Limb (tissue), 2 donors: ENCODE measurements at regions not wholly inside any gene's neighbourhood (a gene's known extent, or its start where the extent isn't known, plus 50 kb on each side); places are given as distances from the start of the nearest gene placed in this dataset.

Source experiments
- DNase-seq, 2 donors: peaks; one replicate each; pipeline ENCODE4 v3.0.0-alpha.2; 2016; ENCODE audit errors: extremely low spot score in 2 of 2

DNA sequence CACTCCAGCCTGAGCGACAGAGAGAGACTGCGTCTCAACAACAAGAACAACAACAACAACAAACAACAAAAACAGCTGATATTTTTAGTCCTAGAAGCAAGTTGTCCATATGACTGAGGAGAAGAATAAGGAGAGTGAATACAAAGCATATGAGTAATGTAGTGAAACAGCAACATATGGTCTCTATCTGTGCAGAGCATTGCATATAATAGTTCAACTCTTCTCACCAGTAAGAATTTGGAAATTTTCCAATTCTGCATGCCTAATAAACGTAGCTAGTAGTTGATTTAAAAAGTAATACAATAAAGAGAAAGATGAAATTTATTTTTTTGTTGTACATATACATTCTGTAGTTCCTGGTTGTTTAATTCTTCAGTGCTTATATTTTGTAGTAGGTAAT lies 129.7 kb upstream of the FAM83B start:
- DNase-seq: peak in 1 of 2 donors; percentile 55

DNA sequence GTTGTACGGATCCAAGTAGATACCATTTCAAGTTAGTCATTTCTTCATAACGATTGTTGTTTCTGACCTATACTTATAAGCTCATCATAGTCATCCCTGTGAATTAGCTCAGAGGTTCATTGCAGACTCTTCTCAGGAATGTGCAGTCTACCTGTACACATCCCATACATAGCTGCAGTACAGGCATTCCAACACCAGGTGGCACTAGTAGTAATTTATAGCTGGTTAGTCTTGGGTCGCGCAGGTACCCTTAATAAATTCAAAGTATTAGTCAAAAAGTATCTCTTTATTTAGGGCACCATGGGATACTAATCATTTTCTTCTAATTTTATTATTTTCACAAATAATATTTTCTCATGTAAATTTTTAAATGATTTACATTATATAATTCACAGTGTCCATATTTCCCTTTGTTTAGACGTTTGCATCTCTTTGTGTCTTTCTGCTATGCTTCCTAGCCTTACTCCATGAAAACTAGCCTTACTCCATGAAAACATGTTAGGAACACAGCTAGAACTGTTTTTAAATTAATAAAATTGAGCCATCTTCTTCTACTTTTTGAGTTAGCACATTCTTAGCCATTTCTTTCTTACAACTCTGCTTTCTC lies 128.6 kb upstream of the FAM83B start:
- peak in 1 of 2 donors; percentile 62 for DNase-seq

DNA sequence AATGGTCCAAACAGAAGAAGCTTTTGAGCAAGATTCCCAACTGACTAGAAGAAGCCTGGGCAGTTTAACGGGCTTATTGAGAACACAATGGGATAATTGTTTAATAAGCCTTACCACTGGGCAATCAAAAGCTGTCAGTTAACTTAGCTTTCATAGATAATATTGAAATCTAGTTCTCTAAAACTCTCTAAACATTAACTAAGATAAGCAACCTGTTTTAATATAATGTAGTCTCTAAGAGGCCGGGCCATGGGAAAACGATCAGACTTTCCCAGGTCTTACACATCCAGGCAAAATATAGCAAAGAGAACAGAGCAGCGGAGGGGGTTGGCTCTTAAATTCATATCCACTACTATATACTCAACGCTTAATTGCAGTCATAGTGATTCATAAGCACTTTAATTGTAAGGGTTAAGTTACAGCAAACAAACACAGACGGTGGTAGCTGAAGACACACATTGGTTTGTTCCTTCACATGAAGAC lies 128.0 kb upstream of the FAM83B start:
- no peak for DNase-seq

DNA sequence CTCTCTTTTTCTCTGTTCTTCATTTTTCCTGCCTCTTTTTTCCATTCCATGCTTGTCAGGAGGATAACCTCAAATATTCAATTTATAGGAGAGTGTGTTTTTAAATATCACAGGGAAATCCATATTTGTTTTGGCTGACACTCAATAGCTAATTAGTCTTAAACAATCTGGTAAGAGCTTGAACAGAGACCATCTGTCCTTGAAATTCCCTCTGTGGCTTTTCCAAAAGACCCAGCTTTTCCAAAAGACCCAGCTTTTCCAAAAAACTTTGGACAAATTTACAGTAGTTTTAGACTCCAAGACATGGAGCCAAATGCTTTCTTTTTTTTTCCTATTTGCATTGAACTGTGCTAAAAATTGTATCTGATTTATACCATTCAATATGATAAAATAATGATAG lies 127.4 kb upstream of the FAM83B start:
- no peak for DNase-seq

DNA sequence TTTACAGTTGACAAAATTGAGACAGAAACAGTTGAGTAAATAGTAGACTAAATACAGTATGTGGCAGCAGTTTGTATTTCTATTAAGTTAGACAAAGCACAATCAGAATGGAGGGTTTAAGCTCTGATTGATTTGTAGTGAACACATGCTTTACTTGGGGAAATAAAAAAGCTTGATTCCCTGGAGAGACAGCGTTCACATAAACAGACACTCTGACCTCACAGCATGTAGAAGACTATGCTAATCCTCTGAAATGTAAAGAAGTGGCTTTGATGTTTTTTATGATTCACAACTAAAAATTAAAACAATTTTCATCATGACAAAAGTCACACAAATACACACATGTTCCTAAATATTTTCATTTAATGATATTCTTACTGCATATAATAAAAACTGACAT lies 126.9 kb upstream of the FAM83B start:
- no peak for DNase-seq

DNA sequence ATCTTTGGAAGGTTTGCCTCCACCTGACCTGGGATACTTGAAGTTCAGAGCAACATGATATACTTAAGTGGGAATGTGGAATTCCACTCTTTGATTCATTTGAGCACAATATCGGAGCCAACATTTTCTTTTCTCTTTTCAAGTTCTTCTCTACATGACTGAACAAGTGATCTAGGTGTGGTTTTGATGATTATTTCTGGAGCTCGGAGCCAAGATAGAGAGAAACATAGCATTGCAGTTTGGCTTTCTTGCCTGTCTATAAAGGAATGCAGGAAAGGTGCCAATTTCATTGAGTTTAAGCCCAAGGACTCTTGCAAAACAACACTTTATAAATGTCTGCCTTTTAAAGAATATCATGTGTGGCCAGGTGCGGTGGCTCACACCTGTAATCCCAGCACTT lies 124.2 kb upstream of the FAM83B start:
- DNase-seq: no peak

DNA sequence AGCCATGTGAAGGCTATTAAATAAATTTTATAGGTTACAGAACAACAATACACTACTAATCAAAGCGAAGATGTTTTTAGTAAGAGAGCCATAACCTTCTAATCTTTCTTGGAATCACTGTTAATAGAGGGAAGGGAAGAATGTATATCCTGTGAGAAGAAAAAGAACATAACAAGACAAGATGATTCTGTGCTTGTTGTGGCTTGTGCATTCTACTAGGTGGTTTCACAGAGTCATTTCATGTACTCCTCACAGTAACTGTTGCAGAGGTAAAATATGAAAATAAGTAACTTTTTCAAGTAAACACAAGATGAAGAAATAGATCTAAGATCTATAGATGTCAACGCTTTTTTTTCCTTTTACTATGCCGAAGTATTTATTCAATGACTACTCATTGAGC lies 116.9 kb upstream of the FAM83B start:
- DNase-seq: no peak

DNA sequence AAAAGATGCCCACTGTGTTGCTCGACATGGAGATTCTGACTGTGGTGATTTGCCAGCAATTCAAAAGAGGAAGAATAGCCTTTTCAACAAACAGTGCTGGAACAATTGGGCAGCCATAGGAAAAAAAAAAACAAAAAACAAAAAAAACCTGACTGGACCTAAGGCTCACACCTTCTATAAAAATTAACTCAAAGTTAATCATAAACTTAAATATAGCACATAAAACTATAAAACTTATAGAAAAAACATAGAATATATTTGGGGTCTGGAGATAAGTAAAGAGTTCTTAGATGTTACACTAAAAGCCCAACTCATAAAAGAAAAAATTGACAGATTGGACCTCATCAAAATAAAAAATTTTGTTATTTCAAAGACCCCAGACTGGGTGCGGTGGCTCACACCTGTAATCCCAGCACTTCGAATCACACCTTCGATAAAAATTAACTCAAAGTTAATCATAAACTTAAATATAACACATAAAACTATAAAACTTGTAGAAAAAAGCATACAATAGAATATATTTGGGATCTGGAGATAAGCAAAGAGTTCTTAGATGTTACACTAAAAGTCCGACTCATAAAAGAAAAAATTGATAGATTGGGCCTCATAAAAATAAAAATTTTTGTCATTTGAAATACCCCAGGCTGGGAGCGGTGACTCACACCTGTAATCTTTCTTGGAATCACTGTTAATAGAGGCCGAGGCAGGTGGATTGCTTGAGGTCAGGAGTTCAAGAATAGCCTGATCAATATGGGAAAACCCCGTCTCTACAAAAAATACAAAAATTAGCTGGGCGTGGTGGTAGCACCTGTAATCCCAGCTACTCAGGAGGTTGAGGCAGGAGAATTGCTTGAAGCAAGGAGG lies 115.6 kb upstream of the FAM83B start:
- no peak for DNase-seq

DNA sequence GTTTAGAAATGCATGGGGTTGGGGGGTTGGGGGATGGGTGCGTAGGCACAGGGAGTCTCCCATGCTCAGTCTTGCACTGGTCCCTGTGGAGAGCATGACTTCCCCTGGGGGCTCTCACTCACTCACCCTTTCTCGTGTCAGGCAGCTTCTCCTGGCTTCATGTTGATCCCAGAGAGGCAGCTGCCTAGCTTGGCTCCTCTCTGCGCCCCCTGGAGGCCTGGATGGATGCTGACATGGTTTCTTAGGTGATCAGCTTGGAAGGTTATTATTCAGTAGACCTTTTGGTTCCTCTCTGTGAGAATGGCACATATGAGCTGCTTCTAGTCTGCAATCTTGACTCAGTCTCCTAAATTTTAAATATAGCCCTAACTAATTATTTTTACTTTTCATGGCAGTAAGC lies 109.3 kb upstream of the FAM83B start:
- DNase-seq: no peak

DNA sequence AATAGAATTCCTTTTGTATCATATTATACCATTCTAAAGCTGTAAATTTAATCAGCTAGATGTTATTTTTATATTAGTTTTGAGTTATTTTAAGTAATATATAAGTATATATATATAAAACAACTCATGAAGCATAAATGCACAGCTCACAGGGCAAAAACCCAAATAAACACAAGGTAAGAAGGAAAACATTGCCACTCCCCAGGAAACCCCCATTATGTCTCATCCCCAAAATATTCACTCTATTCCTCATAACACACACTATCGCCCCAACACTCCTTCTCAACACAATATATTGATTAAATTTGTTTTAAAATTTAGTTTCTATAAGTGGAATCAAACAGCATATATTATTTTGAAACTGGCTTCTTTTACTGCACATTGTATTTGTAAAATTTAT lies 98.6 kb upstream of the FAM83B start:
- DNase-seq: no peak

DNA sequence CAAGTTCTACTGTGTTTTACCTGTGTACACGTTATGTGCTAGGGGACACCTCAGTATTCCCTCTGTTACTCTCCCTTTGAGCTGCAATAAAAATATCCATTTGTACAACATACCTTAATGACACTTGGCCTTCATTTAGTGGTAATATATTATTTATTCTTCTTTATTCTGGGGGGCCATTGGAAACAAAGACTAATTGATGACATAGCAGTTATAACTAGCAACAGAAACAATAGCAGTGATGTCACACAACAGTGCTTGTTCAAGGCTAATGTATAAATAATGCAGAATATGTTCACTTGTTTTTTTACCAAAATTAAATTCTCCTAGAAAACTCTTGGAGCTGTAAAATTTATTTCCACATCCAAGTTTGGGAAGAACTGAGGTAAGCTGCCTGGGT lies 92.2 kb upstream of the FAM83B start:
- no peak for DNase-seq

DNA sequence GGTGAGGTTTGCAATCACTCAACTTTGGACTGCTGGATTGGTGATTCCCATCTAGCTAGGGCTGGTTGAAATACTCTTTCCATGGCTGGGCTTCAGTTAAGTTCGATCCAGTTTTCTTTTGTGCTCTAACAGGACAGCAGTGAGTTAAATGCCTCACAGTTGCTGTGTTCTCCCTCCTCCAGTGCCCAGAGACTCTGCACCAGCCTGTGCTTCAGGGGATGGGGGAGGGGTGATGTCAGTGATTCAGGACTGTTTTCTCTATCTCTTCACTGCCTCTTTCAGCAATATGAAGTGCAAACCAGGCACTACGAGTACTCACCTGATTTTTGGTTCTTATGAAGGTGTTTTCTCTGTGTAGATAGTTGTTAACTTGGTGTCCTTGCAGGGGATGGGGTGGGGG lies 88.2 kb upstream of the FAM83B start:
- DNase-seq: no peak

DNA sequence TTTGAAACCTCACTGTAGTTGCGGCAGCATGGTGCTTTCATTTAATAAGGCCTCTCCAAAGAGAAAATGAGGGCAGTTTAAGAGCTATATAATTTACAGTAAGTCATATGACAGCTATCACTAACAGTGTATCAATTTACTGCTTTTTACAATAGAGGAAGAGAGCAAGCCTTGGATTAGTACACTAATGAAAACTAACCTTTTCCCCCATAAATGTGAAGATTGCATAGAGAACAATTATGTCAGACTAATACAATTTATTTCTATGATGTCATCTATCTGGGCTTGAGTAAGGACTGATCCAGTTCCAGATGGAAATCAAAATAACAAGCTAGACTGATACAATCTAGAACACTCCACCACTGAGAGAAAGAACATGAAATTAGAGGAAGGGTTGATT lies 78.1 kb upstream of the FAM83B start:
- DNase-seq: no peak

DNA sequence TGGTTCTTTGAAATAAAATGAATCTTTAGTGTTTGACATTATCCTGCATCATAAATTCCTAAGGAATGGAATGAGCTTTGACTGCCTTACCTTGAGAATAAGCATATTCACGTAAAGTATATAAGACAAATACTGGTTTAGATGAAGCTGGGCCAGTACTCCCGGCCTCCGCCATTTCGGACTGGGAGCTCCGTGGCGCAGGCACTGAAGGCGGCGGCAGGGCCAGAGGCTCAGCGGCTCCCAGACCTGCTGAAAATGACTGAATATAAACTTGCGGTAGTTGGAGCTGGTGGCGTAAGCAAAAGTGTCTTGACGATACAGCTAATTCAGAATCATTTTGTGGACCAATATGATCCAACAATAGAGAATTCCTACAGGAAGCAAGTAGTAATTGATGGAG lies 76.2 kb upstream of the FAM83B start:
- no peak for DNase-seq

DNA sequence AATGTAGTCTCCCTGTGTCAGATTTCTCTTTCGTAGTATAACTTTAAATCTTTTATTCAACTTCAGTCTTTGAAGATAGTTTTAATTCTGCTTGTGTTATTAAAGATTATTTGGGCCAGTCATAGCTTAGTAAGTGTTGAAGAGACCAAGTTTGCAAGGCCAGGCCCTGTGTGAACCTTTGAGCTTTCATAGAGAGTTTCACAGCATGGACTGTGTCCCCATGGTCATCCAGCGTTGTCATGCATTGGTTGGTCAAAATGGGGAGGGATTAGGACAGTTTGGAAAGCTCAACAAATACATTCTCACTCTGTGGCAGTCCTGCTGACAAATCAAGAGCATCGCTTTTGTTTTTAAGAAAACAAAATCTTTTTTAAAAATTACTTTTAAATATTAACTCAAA lies 74.6 kb upstream of the FAM83B start:
- no peak for DNase-seq

DNA sequence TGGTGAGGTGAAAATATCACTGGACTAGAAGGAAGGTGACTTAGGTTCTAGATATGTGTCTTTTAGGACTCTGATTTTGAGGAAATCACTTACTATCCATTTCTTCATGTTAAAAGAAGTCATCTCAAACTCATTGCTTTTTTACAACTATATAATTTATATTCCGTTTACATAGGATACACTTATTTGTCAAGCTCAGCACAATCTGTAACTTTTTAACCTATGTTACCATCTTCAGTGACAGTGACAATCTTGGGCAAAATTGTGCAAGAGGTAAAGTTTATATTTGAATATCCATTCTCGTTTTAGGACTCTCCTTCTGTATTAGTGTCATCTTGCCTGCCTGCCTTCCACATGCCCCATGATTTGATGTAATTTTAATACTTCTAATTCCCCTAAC lies 74.0 kb upstream of the FAM83B start:
- no peak for DNase-seq

DNA sequence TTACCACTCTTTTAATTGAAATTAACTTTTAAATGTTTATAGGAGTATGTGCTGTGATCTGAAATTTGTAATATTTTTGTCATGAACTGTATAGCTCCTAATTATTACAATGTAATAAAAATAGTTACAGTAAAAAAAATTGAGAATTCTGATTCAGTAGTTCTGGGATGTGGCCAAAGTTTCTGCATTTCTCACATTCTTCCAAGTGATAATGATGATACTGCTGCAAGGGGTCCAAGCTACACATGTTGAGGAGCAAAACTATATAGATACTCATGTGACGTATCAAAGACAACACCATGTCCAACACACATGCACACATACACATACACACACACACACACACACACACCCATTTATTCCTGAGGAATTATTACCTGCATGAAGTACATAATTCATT lies 71.0 kb upstream of the FAM83B start:
- no peak for DNase-seq

DNA sequence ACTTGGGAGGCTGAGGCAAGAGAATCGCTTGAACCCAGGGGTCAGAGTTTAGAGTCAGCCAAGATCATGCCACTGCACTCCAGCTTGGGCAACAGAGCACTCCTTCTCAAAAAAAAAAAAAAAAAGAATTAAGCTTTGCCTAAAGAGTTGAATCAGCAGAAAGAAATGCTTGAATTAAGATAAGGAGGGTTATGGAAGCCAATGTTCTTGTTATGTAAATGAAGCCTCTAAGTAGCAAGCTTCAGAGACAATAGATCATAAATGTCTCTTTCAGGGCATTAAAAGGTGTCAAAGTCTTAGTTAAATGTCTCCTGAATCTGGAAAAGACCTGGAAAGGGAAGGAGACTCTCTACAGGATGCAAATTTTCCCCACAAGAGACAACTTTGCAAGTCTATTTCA lies 69.7 kb upstream of the FAM83B start:
- DNase-seq: no peak

DNA sequence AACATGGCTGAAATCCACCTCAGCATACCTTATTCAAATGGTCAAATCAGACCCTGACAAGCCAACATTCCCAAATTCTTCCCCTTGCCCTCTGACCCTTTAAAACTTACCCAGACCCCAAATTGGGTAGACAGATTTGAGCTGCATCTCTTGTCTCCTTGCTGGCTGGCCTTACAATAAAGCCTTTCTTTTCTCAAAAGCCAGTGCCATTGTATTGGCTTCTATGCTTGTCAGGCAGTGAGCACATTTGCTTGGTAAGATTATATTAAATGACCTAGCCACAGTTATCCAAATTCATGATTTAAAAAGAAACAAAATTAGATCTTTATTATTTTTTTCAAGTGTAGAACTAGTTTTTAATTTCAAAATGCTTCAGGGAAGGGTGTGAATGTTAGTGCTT lies 67.8 kb upstream of the FAM83B start:
- DNase-seq: no peak

DNA sequence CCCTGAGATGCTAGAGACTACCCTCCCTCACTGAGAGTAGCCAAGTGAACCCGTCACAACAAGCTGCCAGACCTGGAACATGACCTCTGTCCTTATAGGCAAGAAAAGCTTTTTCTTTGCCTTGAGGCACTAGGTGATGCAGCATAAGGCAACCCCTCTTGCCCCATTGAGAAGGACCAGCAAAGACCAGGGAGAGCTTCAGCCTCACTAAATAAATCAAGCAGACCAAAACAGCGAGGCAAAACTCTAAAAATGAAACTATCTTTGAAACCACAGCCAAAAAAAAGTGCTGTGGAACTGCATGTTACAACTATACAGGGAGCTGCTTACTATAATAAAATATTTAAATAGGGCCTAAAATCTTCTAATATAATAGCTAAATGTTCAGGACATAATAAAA lies 62.6 kb upstream of the FAM83B start:
- no peak for DNase-seq

DNA sequence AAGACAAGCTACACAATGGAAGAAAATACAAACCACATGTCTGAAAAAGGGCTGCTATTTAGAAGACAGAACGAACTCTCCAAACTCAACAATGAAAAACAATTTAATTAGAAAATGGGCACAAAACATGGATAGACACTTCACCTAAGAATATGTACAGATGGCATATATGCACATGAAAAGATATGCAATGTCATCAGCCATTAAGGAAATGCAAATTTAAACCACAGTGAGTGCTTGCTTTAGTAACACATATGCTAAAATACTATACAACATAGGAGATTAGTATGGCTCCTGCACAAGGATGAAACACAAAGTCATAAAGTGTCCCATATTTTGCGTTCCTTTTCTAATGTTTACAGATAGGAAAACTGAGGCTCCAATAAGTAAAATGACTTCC lies 60.4 kb upstream of the FAM83B start:
- no peak for DNase-seq

DNA sequence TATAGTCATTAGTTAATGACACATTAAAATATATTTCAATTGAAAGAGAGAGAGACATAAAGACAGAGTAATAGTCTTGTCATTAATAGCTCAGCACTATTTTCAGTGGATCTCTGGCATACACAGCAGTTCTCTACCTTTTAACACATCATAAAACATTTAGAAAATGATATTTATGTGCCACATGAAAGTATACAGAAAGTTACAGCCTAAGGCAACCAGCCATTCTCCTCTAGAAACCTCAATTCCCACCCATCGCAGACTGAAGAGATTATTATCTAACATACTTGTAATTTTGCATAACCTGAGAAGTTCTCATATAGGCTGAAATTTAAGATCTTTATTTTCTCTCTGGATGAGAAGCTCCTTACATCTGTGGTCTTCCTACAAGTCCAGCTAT lies 58.7 kb upstream of the FAM83B start:
- no peak for DNase-seq
